ENCODE measurements at regions not wholly inside any gene's neighbourhood (a gene's known extent, or its start where the extent isn't known, plus 50 kb on each side); places are given as distances from the start of the nearest gene placed in this dataset.

DNA sequence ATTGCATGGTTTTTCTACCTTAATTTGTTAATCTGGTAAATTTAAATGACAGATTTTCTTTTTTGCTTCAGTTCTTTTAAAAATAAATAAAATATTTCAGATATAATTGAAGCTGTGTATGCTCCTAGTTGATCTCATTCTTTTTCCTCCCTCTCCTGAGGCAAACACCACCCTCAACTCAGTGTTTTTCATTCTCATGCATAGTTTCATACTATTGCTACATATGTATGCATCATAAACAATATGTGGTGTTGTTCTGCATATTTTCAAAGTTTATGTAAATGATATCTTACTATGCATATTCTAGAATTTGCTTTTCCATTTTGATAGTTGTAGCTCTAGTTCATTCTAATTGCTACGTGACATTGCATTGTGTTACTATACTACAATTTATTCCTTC lies 257.2 kb upstream of the POU3F1 start:
- H3K79me2 ChIP-seq (ENCODE audit: insufficient read depth, low read depth, low read length): no peaks in the 10 kb centered on the region
- H3K4me1 ChIP-seq (ENCODE audit: insufficient read depth, low read length, poor library complexity, severe bottlenecking): no peaks in the 10 kb centered on the region
- no peaks in the 10 kb centered on the region for H3K36me3 ChIP-seq (ENCODE audit: insufficient read depth, low read length)
- BruUV-seq (replicated peaks): no TSS peak
- DNase-seq (ENCODE audit: low spot score): no peak
- no peaks in the 10 kb centered on the region for H3K9me2 ChIP-seq (ENCODE audit: insufficient read depth, low read length)
- ChIA-PET CTCF (ENCODE audit: unreplicated experiment) (no interaction called here), POLR2A (no interaction called here)
- intact Hi-C loops (cut with micrococcal nuclease; ENCODE audit: unreplicated experiment): no loop called here
- H2AFZ ChIP-seq (ENCODE audit: low read length): no peak overlapping the region
- TF ChIP-seq, protein P1, sequence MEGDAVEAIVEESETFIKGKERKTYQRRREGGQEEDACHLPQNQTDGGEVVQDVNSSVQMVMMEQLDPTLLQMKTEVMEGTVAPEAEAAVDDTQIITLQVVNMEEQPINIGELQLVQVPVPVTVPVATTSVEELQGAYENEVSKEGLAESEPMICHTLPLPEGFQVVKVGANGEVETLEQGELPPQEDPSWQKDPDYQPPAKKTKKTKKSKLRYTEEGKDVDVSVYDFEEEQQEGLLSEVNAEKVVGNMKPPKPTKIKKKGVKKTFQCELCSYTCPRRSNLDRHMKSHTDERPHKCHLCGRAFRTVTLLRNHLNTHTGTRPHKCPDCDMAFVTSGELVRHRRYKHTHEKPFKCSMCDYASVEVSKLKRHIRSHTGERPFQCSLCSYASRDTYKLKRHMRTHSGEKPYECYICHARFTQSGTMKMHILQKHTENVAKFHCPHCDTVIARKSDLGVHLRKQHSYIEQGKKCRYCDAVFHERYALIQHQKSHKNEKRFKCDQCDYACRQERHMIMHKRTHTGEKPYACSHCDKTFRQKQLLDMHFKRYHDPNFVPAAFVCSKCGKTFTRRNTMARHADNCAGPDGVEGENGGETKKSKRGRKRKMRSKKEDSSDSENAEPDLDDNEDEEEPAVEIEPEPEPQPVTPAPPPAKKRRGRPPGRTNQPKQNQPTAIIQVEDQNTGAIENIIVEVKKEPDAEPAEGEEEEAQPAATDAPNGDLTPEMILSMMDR (conservative IDR thresholded peaks at IDR 0.05; ENCODE audit: low read length): no peak
- TF ChIP-seq EZH2phosphoT487 (IDR thresholded peaks at IDR 0.05; ENCODE audit: borderline replicate concordance, low read depth, low read length): no peak
- H3K9me3 ChIP-seq (ENCODE audit: low read length): no peaks in the 10 kb centered on the region
- H3K27ac ChIP-seq (ENCODE audit: low read depth, low read length, poor library complexity, severe bottlenecking): no peak overlapping the region
- H4K20me1 ChIP-seq (ENCODE audit: insufficient read depth, low read length): no peaks in the 10 kb centered on the region
- no peak overlapping the region for H3K4me3 ChIP-seq (ENCODE audit: low read depth, low read length, poor library complexity, severe bottlenecking)
- H3K4me2 ChIP-seq (ENCODE audit: low read length): no peak overlapping the region

DNA sequence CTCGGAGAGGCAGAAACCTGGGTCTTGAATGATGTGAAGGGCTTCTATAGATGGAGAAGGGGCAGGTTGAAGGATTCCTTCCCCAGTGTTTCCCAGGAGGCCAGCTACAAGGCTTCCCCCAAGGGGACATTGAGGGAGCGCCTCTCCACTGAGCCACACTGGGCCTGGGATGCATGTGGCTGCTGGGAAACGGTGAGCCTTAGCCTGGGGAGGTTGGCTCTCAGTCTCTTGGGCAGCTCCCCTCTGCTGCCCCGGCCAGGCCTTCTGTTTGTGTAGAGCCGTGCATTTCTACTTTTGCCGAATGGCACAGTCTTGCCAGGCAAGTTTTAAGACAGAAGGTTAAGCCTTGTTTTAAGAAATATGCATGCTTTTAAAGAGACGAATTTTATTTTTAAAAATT lies 254.4 kb upstream of the POU3F1 start:
- Histone ChIP-seq H3K79me2 (ENCODE audit: insufficient read depth, low read depth, low read length) (no peaks in the 10 kb centered on the region), H3K9me2 (ENCODE audit: insufficient read depth, low read length) (no peaks in the 10 kb centered on the region), H3K4me1 (ENCODE audit: insufficient read depth, low read length, poor library complexity, severe bottlenecking) (no peaks in the 10 kb centered on the region), H3K9me3 (ENCODE audit: low read length) (no peaks in the 10 kb centered on the region), H3K4me2 (ENCODE audit: low read length) (no peak overlapping the region), H3K4me3 (ENCODE audit: low read depth, low read length, poor library complexity, severe bottlenecking) (no peak overlapping the region), H3K36me3 (ENCODE audit: insufficient read depth, low read length) (no peaks in the 10 kb centered on the region), H3K27ac (ENCODE audit: low read depth, low read length, poor library complexity, severe bottlenecking) (no peak overlapping the region), H4K20me1 (ENCODE audit: insufficient read depth, low read length) (no peaks in the 10 kb centered on the region), H2AFZ (ENCODE audit: low read length) (no peak overlapping the region)
- no peak for DNase-seq (ENCODE audit: low spot score)
- no TSS peak for BruUV-seq (replicated peaks)
- intact Hi-C loops (cut with micrococcal nuclease; ENCODE audit: unreplicated experiment): no loop called here
- CTCF ChIA-PET (ENCODE audit: unreplicated experiment): no interaction called here
- TF ChIP-seq, protein P1 (conservative IDR thresholded peaks at IDR 0.05; ENCODE audit: low read length): no peak
- TF ChIP-seq EZH2phosphoT487 (IDR thresholded peaks at IDR 0.05; ENCODE audit: borderline replicate concordance, low read depth, low read length): no peak
- POLR2A ChIA-PET: no interaction called here

DNA sequence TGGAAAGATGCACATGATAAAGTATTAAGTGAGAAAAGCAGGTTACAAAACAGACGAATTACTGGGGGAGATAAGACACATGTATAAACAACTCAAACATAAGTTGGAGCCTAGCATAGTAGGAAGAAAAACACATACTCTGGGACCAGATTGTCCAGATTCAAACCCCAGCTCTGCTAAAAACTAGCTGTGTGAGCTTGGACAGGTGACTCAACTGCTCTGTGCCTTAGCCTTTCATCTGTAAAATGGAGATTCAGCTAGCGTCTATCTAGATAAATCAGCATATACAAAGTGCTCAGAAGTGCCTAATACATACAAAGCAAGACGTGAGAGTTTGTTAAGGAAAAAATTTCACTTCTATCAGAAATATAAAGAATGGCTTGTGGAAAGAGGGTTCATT lies 254.0 kb upstream of the POU3F1 start:
- no peak for DNase-seq (ENCODE audit: low spot score)
- Histone ChIP-seq H3K4me3 (ENCODE audit: low read depth, low read length, poor library complexity, severe bottlenecking) (no peak overlapping the region), H3K79me2 (ENCODE audit: insufficient read depth, low read depth, low read length) (no peaks in the 10 kb centered on the region), H3K4me2 (ENCODE audit: low read length) (no peak overlapping the region), H3K4me1 (ENCODE audit: insufficient read depth, low read length, poor library complexity, severe bottlenecking) (no peaks in the 10 kb centered on the region), H4K20me1 (ENCODE audit: insufficient read depth, low read length) (no peaks in the 10 kb centered on the region), H3K9me2 (ENCODE audit: insufficient read depth, low read length) (no peaks in the 10 kb centered on the region), H2AFZ (ENCODE audit: low read length) (no peak overlapping the region), H3K9me3 (ENCODE audit: low read length) (no peaks in the 10 kb centered on the region), H3K27ac (ENCODE audit: low read depth, low read length, poor library complexity, severe bottlenecking) (no peak overlapping the region), H3K36me3 (ENCODE audit: insufficient read depth, low read length) (no peaks in the 10 kb centered on the region)
- POLR2A ChIA-PET: no interaction called here
- TF ChIP-seq EZH2phosphoT487 (IDR thresholded peaks at IDR 0.05; ENCODE audit: borderline replicate concordance, low read depth, low read length): no peak
- TF ChIP-seq, protein P1 (conservative IDR thresholded peaks at IDR 0.05; ENCODE audit: low read length): no peak
- BruUV-seq (replicated peaks): no TSS peak
- intact Hi-C loops (cut with micrococcal nuclease; ENCODE audit: unreplicated experiment): no loop called here
- CTCF ChIA-PET (ENCODE audit: unreplicated experiment): no interaction called here
